GM21526 (cell line): ENCODE measurements at regions not wholly inside any gene's neighbourhood (a gene's known extent, or its start where the extent isn't known, plus 50 kb on each side); places are given as distances from the start of the nearest gene placed in this dataset.

Source experiments
- ATAC-seq: cut with Tn5 transposase; IDR thresholded peaks from one replicate; pipeline ENCODE4 v1.9.1; 2021; ENCODE audit warnings: moderate library complexity; ENCODE audit not compliant: unreplicated experiment, low FRiP score

- ATAC-seq: no peak
Observed at GRCh38 chr1:38622197-38622596, 237.4 kb downstream of the RRAGC start.

- ATAC-seq: no peak
Observed at GRCh38 chr1:38616846-38617245, 242.7 kb downstream of the RRAGC start.

- no peak for ATAC-seq
Observed at GRCh38 chr1:38615680-38616079, 243.9 kb downstream of the RRAGC start.

- no peak for ATAC-seq
Observed at GRCh38 chr1:38614861-38615260, 244.7 kb downstream of the RRAGC start.

- ATAC-seq: no peak
Observed at GRCh38 chr1:38613996-38614395, 245.6 kb downstream of the RRAGC start.

- ATAC-seq: no peak
Observed at GRCh38 chr1:38612951-38613350, 246.6 kb downstream of the RRAGC start.

GRCh38 chr1:38611664-38612211, 247.8 kb downstream of the RRAGC start:
- ATAC-seq: no peak

- no peak for ATAC-seq
Observed at GRCh38 chr1:38609166-38610025, 250.2 kb downstream of the RRAGC start.

GRCh38 chr1:38608202-38608864, 251.2 kb downstream of the RRAGC start:
- no peak for ATAC-seq

GRCh38 chr1:38607526-38607925, 252.0 kb downstream of the RRAGC start:
- ATAC-seq: no peak

- ATAC-seq: no peak
Observed at GRCh38 chr1:38605063-38605462, 254.5 kb downstream of the RRAGC start.

GRCh38 chr1:38603907-38604306, 255.7 kb downstream of the RRAGC start:
- no peak for ATAC-seq

- no peak for ATAC-seq
Observed at GRCh38 chr1:38600905-38601304, 258.7 kb downstream of the RRAGC start.

GRCh38 chr1:38600286-38600685, 259.3 kb downstream of the RRAGC start:
- no peak for ATAC-seq

- no peak for ATAC-seq
Observed at GRCh38 chr1:38598118-38598517, 261.5 kb downstream of the RRAGC start.

GRCh38 chr1:38589036-38589435, 270.5 kb downstream of the RRAGC start:
- no peak for ATAC-seq

GRCh38 chr1:38587766-38588165, 271.8 kb downstream of the RRAGC start:
- no peak for ATAC-seq

GRCh38 chr1:38586993-38587646, 272.5 kb downstream of the RRAGC start:
- ATAC-seq: no peak

- no peak for ATAC-seq
Observed at GRCh38 chr1:38585971-38586370, 273.6 kb downstream of the RRAGC start.

- no peak for ATAC-seq
Observed at GRCh38 chr1:38585460-38585859, 274.1 kb downstream of the RRAGC start.
